ENCODE measurements at regions not wholly inside any gene's neighbourhood (a gene's known extent, or its start where the extent isn't known, plus 50 kb on each side); places are given as distances from the start of the nearest gene placed in this dataset.

- FAIRE-seq: no peak
Measured at GRCh38 chr2:180376066-180376465, 369.0 kb upstream of the CWC22 start.

GRCh38 chr2:180374502-180375281 lies 367.6 kb upstream of the CWC22 start:
- no peak for DNase-seq (ENCODE audit: low spot score)
- no peak for FAIRE-seq

More at GRCh38 chr2:180376066-180376465, 369.0 kb upstream of the CWC22 start:
- no peak for DNase-seq (ENCODE audit: low spot score)

- DNase-seq (ENCODE audit: low spot score) (no peak), FAIRE-seq (no peak)
Measured at GRCh38 chr2:180370511-180371205, 363.6 kb upstream of the CWC22 start.

- DNase-seq (ENCODE audit: low spot score) (no peak), FAIRE-seq (no peak)
Measured at GRCh38 chr2:180368881-180369280, 361.8 kb upstream of the CWC22 start.

- no peak for DNase-seq (ENCODE audit: low spot score)
Measured at GRCh38 chr2:180367815-180368214, 360.7 kb upstream of the CWC22 start.

GRCh38 chr2:180366481-180366880 lies 359.4 kb upstream of the CWC22 start:
- FAIRE-seq (no peak), DNase-seq (ENCODE audit: low spot score) (no peak)

More at GRCh38 chr2:180367815-180368214, 360.7 kb upstream of the CWC22 start:
- no peak for FAIRE-seq

- FAIRE-seq: no peak
- no peak for DNase-seq (ENCODE audit: low spot score)
Measured at GRCh38 chr2:180364719-180365118, 357.6 kb upstream of the CWC22 start.

- DNase-seq (ENCODE audit: low spot score) (no peak), FAIRE-seq (no peak)
Measured at GRCh38 chr2:180360283-180360618, 353.2 kb upstream of the CWC22 start.

- FAIRE-seq (no peak), DNase-seq (ENCODE audit: low spot score) (no peak)
Measured at GRCh38 chr2:180359522-180360282, 352.6 kb upstream of the CWC22 start.

GRCh38 chr2:180358458-180358857 lies 351.4 kb upstream of the CWC22 start:
- FAIRE-seq: no peak

GRCh38 chr2:180356676-180357075 lies 349.6 kb upstream of the CWC22 start:
- DNase-seq (ENCODE audit: low spot score) (no peak), FAIRE-seq (no peak)

More at GRCh38 chr2:180358458-180358857, 351.4 kb upstream of the CWC22 start:
- DNase-seq (ENCODE audit: low spot score): no peak

- DNase-seq (ENCODE audit: low spot score) (no peak), FAIRE-seq (no peak)
Measured at GRCh38 chr2:180352620-180353019, 345.5 kb upstream of the CWC22 start.

- no peak for DNase-seq (ENCODE audit: low spot score)
- no peak for FAIRE-seq
Measured at GRCh38 chr2:180349809-180350208, 342.7 kb upstream of the CWC22 start.

GRCh38 chr2:180343528-180344345 lies 336.6 kb upstream of the CWC22 start:
- no peak for FAIRE-seq

GRCh38 chr2:180337136-180337535 lies 330.0 kb upstream of the CWC22 start:
- DNase-seq (ENCODE audit: low spot score) (no peak), FAIRE-seq (no peak)

More at GRCh38 chr2:180343528-180344345, 336.6 kb upstream of the CWC22 start:
- no peak for DNase-seq (ENCODE audit: low spot score)

GRCh38 chr2:180336550-180336949 lies 329.5 kb upstream of the CWC22 start:
- DNase-seq (ENCODE audit: low spot score) (no peak), FAIRE-seq (no peak)

GRCh38 chr2:180334514-180334913 lies 327.4 kb upstream of the CWC22 start:
- FAIRE-seq: no peak
- no peak for DNase-seq (ENCODE audit: low spot score)

GRCh38 chr2:180328795-180329422 lies 321.8 kb upstream of the CWC22 start:
- FAIRE-seq (no peak), DNase-seq (ENCODE audit: low spot score) (no peak)

- no peak for FAIRE-seq
Measured at GRCh38 chr2:180327185-180327584, 320.1 kb upstream of the CWC22 start.

GRCh38 chr2:180325416-180326120 lies 318.5 kb upstream of the CWC22 start:
- FAIRE-seq: no peak
- DNase-seq (ENCODE audit: low spot score): no peak

More at GRCh38 chr2:180327185-180327584, 320.1 kb upstream of the CWC22 start:
- DNase-seq (ENCODE audit: low spot score): no peak
